Transverse colon (tissue), 4 donors: ENCODE measurements at regions not wholly inside any gene's neighbourhood (a gene's known extent, or its start where the extent isn't known, plus 50 kb on each side); places are given as distances from the start of the nearest gene placed in this dataset.

ENCODE experiments used
- DNase-seq: peaks from one replicate; pipeline ENCODE4 v3.0.0-alpha.2; 2019
- H3K27ac ChIP-seq, 4 donors: fragments of 200-600 bp; sonication (generic); 2 replicates each; pipeline ENCODE4 v1.5.1; 2016 to 2018; ENCODE audit warnings: inconsistent platforms in 4 of 4
- H3K27me3 ChIP-seq: fragments of 200-600 bp; sonication (generic); 2 replicates; pipeline ENCODE4 v1.5.1; 2017; ENCODE audit warnings: inconsistent platforms
- H3K36me3 ChIP-seq, 4 donors: fragments of 200-600 bp; sonication (generic); 2 replicates each; pipeline ENCODE4 v1.5.1; 2017 to 2019; ENCODE audit warnings: inconsistent platforms in 4 of 4
- H3K4me1 ChIP-seq, 4 donors: fragments of 200-600 bp; sonication (generic); 2 replicates each; pipeline ENCODE4 v1.5.1; 2017 to 2020; ENCODE audit warnings: inconsistent platforms in 4 of 4
- H3K4me3 ChIP-seq, 4 donors: fragments of 200-600 bp; sonication (generic); 1 replicate in 1 of 4; 2 replicates in 3 of 4; pipeline versions ENCODE4 v1.5.1 to v1.6.1; 2017 to 2019; ENCODE audit warnings: inconsistent platforms in 4 of 4
- H3K9me3 ChIP-seq, 2 donors: fragments of 200-600 bp; sonication (generic); 2 replicates each; pipeline ENCODE4 v1.5.1; 2017 to 2019; ENCODE audit warnings: inconsistent platforms in 2 of 2
- CTCF ChIP-seq, 5 experiments: fragments of 200-600 bp in 3 of 5; fragments of 450-650 bp in 2 of 5; sonication (generic) in 3 of 5; IDR thresholded peaks; 1 replicate in 2 of 5; 2 replicates in 3 of 5; pipeline ENCODE4 v1.5.1; 2016 to 2017; ENCODE audit warnings: antibody characterized with exemption in 5 of 5, inconsistent platforms in 3 of 5, mild to moderate bottlenecking in 2 of 5, moderate library complexity in 1 of 5
- EP300 ChIP-seq: sonication (generic); formaldehyde crosslinking; IDR thresholded peaks from one replicate; pipeline ENCODE4 v1.6.1; 2017; ENCODE audit warnings: antibody characterized with exemption, low read depth
- POLR2A ChIP-seq: fragments of 450-650 bp; IDR thresholded peaks from one replicate; pipeline ENCODE4 v1.6.1; 2016; ENCODE audit warnings: antibody characterized with exemption, mild to moderate bottlenecking, moderate library complexity
- POLR2AphosphoS5 ChIP-seq, 3 donors: sonication (generic); formaldehyde crosslinking; IDR thresholded peaks; one replicate each; pipeline ENCODE4 v1.6.1; 2016; ENCODE audit warnings: antibody characterized with exemption in 3 of 3
- WGBS, 2 donors: methylation state at CpG; one replicate each; pipeline ENCODE4 v1.1.5; 2018; ENCODE audit warnings: low coverage in 1 of 2; 5-methylcytosine and 5-hydroxymethylcytosine counted together
- in situ Hi-C, 4 donors: fragments of 200-750 bp; cut with MboI; loops; one replicate each; pipeline versions ENCODE4 v1.15.0 to v1.15.1; 2017; ENCODE audit warnings: low sequenced_read_pairs in 3 of 4, low pct_ligation_motif_present in 1 of 4, low pct_unique_long_range_greater_than_20kb in 1 of 4
- intact Hi-C: fragments of 100-400 bp; cut with DNase I; formaldehyde crosslinking; loops from one replicate; pipeline ENCODE4 v1.15.1; 2023; ENCODE audit warnings: low total_unique reads

DNA sequence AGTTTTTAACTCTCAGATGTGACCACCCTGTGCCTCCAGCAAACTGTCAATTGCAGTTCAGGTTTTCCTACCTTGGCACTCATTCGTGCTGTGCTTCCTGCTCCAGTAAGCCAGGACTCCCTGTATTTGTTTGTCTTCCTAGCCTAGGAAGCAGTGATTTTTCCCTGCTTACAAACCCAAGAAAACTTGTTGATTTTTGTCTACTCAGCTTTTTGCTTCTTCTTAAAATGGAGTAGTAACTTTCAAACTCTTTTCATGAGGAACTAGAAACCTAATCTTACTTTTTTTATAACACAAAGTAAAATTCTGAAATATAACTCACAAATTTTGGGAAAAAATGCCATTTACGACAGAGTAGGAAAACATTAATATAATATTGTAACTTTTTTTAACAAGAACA lies 150.6 kb upstream of the TMEFF2 start:
- Histone ChIP-seq H3K36me3 (no peaks in the 10 kb centered on the region), H3K9me3 (no peaks in the 10 kb centered on the region), H3K4me1 (no peaks in the 10 kb centered on the region), H3K27me3 (no peaks in the 10 kb centered on the region), H3K27ac (no peak overlapping the region), H3K4me3 (no peak overlapping the region)
- intact Hi-C loops: no loop called here
- DNase-seq: no peak
- WGBS, 2 donors: 67 to 81% methylated on average over 2 of the region's 2 CpGs
- TF ChIP-seq POLR2A: no peak
- TF ChIP-seq EP300: no peak
- no peak for TF ChIP-seq POLR2AphosphoS5 (IDR thresholded peaks at IDR 0.05)
- no peak for TF ChIP-seq CTCF (IDR thresholded peaks at IDR 0.05)
- in situ Hi-C loops: no loop called here

DNA sequence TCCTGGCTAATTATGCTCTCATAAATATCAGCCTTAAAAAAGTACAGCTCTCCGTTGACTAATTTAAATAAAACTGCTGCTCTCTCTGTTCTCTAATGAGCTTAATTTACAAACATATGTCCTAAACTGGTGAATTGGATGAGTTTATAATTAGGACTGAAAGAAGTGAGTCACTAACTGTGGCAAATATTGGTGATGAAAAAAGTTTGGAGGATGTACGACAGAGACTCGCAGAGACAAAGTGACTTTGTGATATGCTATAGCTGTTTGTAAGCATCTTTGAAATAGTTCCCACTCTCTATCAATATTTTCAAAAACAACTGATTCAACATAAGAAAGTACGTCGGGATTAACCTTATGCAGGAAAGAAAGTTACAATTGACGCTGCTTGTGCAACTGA lies 138.9 kb upstream of the TMEFF2 start:
- Histone ChIP-seq H3K9me3 (no peaks in the 10 kb centered on the region), H3K27ac (no peak overlapping the region), H3K27me3 (no peaks in the 10 kb centered on the region), H3K4me3 (no peak overlapping the region), H3K36me3 (no peaks in the 10 kb centered on the region), H3K4me1 (no peaks in the 10 kb centered on the region)
- DNase-seq: no peak
- no peak for TF ChIP-seq POLR2AphosphoS5 (IDR thresholded peaks at IDR 0.05)
- no peak for TF ChIP-seq POLR2A
- TF ChIP-seq EP300: no peak
- no peak for TF ChIP-seq CTCF (IDR thresholded peaks at IDR 0.05)
- WGBS, 2 donors: 79% methylated on average over 6 of the region's 6 CpGs
- intact Hi-C loops: no loop called here
- in situ Hi-C loops: no loop called here

DNA sequence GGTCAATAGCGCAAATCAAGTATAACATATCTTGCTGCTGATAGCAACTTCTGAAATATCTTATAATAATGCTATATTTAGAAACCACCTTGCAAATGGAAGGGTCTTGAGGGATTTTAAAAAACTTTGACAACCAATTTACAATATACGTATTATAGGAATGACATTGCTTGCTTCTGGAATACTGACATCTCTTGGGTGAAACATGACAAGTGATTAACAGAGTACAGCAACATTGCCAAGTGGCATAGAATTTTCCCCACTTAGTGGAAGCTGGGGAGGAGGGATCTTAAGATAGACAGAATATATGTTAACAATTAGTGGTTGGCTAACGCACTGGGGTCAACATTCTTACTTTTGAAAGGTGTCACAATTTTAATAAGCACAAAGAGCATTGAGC lies 133.6 kb upstream of the TMEFF2 start:
- H3K4me1 ChIP-seq: no peaks in the 10 kb centered on the region
- H3K27me3 ChIP-seq: no peaks in the 10 kb centered on the region
- no peak for DNase-seq
- WGBS, 2 donors: 91 to 92% methylated on average over 2 to 3 of the region's 3 CpGs
- H3K9me3 ChIP-seq: no peaks in the 10 kb centered on the region
- in situ Hi-C loops (no loop called here), intact Hi-C loops (no loop called here)
- H3K27ac ChIP-seq: no peak overlapping the region
- H3K4me3 ChIP-seq: no peak overlapping the region
- no peaks in the 10 kb centered on the region for H3K36me3 ChIP-seq
- TF ChIP-seq POLR2AphosphoS5 (IDR thresholded peaks at IDR 0.05) (no peak), POLR2A (no peak), CTCF (IDR thresholded peaks at IDR 0.05) (no peak), EP300 (no peak)

GRCh38 chr2:192327576-192327975 lies 132.8 kb upstream of the TMEFF2 start:
- no peaks in the 10 kb centered on the region for H3K4me1 ChIP-seq
- WGBS, 2 donors: 54 to 59% methylated on average over 1 of the region's 1 CpG
- H3K4me3 ChIP-seq: no peak overlapping the region
- TF ChIP-seq EP300 (no peak), POLR2AphosphoS5 (IDR thresholded peaks at IDR 0.05) (no peak), CTCF (IDR thresholded peaks at IDR 0.05) (no peak), POLR2A (no peak)
- H3K36me3 ChIP-seq: no peaks in the 10 kb centered on the region
- no peak for DNase-seq
- intact Hi-C loops: no loop called here
- no peaks in the 10 kb centered on the region for H3K27me3 ChIP-seq
- in situ Hi-C loops: no loop called here
- H3K27ac ChIP-seq: no peak overlapping the region
- no peaks in the 10 kb centered on the region for H3K9me3 ChIP-seq
